GM21447 (cell line): ENCODE measurements at regions not wholly inside any gene's neighbourhood (a gene's known extent, or its start where the extent isn't known, plus 50 kb on each side); places are given as distances from the start of the nearest gene placed in this dataset.

Experiments used
- ATAC-seq: cut with Tn5 transposase; IDR thresholded peaks from one replicate; pipeline ENCODE4 v1.9.1; 2021; ENCODE audit not compliant: unreplicated experiment

DNA sequence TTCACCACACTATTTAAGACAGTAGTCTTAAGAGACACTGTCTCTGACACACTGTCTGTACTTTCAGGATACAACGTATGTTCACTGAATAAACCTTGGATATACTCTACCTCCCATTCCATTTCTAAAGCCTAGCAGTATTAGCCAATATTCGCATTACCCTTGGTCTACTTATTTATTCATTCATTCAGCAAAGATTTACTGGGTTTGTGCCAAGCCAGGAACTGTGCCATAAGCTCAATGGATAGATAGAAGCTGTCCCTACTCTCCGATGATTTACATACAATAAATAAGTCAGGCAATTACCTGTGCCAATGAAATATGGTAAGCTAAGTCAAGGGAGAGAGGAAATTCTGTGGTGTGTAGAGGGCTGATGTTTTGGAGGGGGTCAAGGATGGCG, 195.2 kb upstream of the RAB4A start:
- no peak for ATAC-seq

DNA sequence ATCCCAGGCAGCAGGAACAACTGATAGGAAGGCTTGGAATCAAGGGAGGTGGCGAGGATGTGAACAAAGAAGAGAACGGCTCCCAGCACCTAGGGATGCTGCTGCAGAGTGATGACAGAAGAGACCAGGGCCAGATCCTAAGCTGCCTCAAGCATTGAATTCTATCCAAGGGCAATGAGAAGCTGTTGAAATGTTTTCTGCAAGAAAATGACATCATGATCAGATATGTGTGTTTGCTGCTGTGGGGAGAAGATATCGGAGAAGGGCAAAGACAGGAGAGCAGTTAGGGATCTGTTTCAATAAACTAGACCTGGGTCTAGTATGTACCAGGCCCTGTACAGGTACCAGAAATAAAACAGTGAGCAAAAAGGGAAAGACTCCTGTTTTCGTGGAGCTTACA, 194.7 kb upstream of the RAB4A start:
- ATAC-seq, result no peak

DNA sequence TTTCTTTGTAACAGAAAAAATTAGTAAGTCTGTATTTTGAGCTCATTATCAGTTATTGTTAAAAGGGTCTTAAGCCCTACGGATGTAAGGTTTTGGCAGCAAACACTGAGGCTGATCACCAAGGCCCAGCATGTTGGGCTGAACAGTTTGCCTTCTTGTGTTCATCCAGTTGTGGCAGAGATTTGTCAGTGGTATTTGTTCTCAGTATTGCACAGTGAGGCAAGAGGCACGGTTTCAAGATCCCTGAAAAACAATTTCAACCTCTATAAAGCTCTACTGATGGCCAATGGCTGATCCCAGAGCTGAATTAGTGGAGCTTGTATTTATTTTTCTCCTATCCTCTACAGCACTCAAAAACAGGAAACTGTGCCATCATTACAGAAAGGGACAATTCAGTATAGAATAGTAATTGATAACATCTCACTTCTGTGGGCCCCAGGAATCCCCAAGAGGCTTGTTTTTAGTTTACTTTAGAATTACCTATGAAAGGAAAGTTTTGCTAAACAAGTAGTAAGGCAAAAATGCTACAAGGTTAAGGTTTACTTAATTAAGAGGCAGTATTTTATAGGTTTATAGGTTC, 191.8 kb upstream of the RAB4A start:
- no peak for ATAC-seq

DNA sequence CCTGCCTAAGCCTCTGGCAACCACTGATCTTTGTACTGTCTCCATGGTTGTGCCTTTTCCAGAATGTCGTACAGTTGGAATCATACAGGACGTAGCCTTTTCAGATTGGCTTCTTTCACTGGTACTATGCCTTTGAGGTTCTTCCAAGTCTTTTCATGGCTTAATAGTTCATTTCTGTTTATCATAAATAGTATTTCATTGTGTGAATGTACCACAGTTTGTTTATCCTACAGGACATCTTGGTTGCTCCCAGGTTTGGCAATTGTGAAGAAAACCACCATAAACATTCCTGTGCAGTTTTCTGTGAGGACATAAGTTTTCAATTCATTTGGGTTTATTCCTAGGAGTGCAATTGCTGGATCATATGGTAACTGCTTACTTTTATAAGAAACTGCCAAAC, 190.6 kb upstream of the RAB4A start:
- no peak for ATAC-seq

DNA sequence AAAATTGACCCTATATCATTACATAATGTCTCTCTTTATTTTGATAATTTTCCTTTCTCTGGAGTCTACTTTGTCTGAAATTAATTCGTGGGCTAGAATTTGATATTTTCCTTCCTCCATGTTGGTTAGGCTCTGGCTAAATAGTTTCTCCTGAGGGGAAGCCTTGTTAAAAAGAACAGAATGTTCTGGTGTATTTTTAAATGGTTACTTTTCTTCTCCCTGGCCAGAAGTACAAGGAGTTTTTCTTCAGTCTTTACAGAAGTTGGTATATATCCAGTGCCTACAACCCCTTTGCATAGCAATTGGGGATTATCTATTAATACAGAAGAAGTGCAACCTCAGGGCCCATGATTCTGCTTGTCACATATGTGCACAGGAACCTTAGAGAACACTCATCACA, 185.6 kb upstream of the RAB4A start:
- no peak for ATAC-seq

DNA sequence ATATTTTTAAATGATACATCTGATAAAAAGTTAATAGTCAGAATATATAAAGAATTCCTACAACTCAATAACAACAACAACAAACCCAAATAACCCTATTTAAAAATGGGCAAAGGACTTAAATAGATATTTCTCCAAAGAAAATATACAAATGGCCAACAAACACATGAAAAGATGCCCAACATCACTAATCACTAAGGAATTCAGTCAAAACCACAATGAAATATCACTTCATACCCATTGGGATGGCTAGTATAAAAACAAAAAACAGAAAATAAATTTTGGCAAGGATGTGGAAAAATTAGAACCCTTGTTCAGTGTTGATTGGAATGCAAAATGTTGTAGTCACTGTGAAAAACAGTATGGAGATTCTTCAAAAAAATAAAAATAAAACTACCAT, 184.8 kb upstream of the RAB4A start:
- ATAC-seq, result no peak

DNA sequence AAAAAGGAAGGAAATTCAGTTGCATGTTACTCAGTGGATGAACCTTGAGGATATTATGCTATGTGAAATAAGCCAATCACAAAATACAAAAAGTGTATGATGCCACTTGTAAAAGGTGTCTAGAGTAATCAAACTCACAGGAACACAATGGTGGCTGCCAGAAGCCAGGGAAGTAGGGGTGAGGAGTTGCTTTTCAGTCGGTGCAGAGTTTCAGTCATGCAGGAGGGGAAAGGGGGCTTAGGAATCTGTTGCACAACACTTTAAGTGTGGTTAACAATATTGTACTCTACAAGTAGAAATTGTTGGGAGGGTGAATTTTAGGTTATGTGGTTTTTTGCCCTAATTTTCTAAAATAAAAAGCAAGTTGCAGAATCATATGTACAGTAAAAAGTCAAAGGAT, 184.2 kb upstream of the RAB4A start:
- no peak for ATAC-seq

DNA sequence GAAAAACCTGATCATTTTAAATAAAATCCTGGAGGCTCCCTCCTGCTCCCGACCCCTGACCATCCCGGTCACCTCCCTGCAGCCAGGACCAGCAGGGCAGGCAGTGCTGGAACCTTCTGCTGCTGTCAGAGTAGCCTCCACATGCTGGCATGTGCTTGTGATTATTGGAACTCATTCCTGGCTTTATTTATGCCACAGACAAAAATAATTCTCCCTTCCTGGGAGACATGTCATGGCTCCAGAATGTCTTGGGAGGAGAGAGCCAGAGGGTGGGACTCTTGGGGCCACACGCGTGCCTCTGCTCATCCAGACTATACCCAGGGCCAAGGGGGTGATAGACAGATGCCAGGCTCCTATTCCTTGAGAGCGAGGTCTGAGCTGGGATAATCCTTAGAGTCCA, 183.6 kb upstream of the RAB4A start:
- ATAC-seq, result no peak

DNA sequence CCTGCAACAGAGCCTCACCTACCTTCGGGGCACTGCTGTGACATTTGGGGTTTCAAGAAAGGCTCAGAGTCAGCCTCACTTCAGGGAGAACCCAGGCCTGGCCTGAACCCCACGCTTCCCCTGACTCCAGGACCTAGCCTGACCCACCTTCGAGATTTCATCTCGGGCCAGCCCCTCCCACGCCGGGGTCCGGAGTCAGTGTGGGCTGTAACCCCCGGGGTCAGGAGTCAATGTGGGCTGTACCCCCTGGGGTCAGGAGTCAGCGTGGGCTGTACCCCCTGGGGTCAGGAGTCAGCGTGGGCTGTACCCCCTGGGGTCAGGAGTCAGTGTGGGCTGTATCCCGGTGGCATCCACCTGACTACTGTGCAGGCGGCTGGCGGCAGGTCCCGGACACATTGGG, 183.0 kb upstream of the RAB4A start:
- no peak for ATAC-seq

DNA sequence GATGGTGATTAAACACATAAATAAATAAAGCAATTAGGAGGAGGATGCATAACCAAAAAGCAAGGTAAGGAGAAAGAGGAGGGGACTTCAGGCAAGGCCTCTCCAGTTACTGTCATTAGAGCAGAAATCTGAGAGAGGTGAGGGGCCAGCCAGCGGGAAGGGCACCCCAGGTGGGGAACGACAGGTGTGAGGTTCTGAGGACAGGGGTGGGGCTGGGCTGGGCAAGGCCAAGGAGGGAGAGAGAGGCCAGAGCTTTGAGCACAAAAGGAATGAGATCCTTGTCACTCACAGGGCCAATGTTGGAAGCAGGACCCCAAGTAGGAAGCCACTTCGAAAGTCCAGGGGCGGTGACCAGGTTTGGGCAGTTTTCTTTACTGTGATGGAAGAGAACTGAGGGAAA, 182.2 kb upstream of the RAB4A start:
- ATAC-seq, result no peak

DNA sequence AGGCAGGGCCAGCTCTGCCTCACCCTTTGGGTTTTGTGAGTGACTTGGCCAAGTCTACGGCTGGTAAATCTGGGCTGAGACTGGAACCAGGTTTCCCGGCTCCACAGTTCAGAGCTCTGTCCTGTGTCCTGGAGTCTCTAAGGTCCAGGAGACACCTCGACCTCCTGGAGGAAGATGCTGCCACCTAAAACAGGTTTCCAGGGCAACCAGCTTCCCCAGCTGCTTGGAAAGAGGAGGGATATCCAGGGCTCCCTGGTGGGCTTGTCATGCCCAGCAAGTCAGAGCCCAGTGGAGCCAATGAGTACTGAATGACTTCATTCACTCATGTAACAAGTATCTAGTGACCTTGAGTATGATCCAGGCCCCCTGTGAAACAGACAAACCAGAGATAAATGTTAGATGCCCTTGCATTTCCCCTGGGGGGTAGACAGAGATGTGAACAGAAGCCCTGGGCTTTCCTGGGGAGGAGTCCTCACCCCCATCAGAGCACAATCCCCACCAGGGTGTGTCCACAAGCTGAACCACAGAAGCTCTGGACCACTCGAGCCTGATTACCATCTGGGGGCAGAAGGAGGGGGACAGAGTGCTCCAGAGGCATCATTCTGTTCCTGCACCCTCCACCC, 181.2 kb upstream of the RAB4A start:
- ATAC-seq, result no peak

DNA sequence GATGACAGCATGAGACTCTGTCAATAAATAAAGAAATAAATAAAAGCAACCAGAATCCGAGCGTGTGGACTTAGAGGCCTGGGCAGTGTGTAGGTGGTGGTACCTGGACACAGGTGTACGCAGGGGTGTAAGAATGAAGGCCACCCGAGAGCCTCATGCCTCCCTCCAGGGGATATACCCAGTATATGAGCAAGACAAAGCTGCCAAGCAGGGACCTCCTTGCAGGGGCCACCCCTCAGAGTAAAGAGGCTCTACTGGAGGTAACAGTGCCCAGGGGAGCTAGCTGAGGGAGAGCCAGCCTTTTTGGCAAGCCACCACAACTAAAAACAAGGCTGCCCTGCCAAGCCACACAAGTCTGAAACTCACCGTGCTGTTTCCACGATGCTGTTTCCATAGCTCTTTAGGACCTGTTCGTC, 179.2 kb upstream of the RAB4A start:
- no peak for ATAC-seq

DNA sequence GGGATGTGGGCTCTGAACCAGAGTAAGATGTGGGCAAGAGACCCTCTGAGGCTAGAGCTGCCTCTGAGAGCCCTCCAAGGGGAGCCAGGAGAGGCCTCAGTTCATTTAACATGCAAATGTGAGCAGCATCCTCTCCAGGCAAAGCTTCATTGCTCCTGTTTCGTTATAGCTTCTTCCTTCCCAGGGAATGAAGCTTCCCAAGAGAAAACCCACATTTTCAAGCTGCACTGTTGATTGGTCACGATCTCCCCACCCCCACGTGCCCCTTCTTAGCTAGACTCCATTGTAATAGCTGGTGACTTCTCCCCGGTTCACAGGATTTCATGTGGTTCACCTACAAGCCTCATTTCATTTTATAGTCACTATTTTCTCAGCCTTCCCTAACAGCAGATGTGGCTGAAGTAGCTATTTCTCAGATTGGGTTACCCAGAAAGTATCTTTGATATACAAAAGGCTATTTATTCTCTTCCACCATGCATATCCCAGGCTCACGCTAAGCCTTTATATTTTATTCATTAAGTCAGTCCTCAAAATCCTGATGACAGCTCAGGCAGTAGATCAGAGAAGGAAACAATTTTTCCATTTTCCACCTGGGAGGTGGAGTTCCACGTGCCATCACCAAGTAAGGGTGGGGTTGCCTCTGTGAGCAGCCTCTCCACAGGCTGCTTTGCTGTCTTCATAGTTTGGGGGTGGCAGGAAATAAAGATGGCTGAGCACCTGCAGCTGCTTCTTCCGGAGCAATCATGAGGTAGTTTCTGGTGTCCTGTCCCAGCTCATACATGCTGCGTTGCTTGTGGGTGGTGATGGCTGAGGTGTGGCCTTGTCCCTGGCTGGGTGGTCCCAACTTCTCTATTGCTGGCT, 178.3 kb upstream of the RAB4A start:
- ATAC-seq, result no peak

DNA sequence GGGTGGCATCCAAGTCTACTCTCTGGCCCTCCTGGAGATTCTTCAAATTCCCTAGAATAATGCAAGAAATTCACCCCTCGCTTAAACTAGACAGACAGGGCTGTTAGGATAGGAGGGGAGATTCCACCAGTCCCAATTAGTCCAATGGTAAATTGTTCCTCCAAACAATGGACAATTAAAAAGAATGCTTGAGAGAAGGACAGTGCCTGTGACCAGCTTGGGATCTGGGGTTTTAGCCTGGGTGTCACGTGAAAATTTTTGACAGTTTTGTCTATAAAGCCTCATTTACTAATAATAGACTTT, 177.7 kb upstream of the RAB4A start:
- ATAC-seq, result no peak

DNA sequence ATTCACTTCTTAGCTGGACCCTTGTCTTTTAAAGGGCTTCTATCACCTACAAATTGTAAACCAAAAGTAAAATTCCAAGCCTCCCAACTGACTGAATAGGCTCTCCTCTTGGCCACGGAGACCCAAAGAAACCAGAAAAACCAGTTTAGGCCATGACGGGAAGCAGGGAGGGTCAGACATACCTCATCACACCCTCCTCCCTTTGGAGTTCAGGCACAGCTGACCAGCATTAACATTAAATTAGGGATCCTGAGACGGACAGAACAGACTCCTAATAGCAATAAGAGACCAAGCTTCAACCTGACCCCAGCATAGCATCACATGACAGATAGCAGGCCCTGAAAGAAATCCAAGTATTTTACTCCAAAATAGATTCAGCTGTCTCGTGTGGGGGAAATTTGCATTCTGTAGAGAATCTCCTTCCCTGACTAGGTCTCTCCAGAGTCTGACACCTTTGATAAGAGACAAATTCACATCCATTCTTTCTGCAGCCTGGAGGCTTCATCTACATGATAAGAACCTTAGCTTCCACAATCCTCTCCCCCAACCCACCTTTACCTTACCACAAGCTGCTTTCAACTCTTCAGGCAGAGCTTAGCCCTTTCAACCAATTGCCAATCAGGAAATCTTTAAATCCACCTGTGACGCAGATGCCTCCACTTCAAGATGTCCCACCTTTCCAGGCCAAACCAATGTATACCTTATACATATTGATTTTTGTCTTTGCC, 177.1 kb upstream of the RAB4A start:
- no peak for ATAC-seq

DNA sequence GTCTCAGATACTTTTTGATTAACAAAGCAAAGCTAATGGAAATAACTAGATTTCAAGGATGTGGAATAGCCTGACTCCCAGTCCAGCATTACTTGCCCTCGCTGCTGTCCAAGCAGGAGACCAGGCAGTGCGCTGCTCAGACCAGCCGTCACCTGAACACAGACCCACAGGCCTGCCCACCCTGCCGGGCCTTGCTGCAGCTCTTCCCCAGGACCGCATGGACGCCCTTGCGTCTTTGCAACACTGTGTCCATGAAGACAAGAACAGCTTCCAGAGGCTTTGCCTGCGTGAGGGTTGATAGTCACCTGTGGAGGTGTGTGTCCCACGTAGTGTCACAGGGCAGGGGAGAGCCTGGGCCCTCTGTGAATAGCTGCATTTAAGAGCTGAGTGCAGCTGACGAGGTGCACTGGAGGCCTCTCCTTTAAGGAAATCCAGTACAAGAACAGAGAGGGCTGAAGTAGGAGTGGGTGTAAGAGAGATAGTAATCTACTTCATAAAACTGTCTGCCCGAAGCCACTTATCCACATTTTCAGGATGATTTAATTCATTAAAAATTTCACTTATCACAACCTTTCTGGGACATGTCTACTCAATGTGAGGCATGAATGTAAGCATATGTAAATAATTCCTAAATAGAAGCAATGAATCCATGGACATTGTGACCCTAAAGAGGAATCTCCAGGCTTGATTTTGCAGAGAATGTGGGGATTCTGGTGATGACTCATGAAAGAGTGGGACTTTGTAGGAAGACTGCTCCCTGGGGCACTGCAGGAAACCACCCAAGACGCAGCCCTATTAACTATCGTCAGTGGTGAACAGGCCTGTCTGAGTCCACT, 176.2 kb upstream of the RAB4A start:
- ATAC-seq, result no peak

DNA sequence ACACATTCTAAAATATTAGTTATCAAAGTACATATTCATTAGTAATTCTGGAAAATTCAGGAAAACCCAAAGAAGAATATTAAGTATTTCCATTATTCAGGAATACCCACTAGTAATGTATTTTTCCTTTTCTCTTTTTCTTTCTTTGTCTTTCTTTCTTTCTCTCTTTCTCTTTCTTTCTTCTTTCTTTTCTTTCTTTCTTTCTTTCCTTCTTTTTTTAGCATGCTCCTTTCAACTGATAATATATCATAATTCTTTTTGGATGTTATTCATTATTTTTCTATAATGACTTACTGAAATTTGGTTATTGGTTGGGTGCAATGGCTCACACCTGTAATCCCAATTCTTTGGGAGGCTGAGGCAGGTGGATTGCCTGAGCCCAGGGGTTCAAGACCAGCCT, 175.6 kb upstream of the RAB4A start:
- no peak for ATAC-seq

DNA sequence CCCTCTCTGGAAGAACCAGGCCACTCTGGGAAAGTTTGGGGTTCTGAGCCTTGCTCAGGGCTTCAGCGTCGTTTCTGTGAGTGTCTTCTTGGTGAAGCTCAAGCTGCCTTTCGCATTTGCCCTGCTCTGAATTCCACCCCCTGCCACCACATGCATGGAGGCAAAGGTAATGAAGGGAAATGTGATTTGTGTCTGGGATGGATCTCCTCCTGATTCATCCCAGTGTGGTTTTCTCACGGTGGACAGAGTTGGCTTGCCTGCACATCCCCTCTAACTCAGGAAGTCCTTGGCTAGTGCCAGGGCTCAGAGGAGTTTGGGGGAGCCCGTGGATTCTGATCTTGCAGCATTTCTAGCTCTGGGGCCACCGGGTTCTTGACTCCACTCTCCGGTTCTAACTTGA, 173.6 kb upstream of the RAB4A start:
- ATAC-seq, result no peak

DNA sequence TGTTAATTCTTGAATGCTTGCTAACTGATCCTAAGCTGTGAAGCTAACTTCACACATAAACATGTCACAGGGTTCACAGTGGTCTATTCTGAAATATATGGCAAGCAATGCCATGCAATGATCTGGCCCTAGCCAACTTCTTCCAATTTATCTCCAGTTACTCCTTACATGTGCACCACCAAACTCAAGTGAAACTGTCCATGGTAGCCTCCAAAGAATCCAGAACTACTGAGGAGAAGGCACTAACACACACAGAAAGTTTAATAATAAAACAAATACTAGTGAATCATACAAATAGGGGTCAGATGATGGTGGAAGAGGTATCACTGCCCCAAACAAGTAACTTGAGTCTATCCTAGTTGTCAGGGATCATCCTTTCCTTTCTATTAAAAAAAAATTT, 172.6 kb upstream of the RAB4A start:
- ATAC-seq, result no peak

DNA sequence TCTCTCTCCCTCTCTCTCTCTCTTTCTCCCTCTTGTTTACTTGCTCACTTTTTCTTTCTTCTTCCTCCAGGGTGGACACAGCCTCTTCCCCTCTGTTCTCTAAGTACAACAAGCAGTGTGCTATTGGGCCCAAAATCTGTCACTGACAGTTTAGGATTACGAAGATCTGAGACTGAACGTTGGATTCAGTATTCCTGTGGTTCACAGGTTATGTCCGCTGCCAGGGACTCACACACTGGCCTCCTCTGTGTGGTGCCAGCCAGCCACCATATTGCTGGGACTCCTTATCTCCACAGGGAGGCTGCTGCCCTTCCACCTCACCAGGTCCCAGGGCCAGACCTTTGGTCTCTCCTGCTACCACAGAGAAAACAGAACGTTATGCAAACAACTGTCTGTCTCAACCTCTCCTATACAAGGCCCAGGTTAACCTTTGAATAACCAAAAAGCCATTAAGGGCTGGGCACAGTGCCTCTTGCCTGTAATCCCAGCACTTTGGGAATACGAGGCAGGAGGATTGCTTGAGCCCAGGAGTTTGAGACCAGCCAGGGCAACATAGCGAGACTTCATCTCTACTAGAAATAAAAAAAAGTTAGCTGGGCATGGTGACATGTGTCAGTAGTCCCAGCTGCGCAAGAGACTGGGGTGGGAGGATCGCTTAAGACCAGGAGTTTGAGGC, 171.9 kb upstream of the RAB4A start:
- ATAC-seq, result no peak
